ENCODE measurements at regions not wholly inside any gene's neighbourhood (a gene's known extent, or its start where the extent isn't known, plus 50 kb on each side); places are given as distances from the start of the nearest gene placed in this dataset.

DNA sequence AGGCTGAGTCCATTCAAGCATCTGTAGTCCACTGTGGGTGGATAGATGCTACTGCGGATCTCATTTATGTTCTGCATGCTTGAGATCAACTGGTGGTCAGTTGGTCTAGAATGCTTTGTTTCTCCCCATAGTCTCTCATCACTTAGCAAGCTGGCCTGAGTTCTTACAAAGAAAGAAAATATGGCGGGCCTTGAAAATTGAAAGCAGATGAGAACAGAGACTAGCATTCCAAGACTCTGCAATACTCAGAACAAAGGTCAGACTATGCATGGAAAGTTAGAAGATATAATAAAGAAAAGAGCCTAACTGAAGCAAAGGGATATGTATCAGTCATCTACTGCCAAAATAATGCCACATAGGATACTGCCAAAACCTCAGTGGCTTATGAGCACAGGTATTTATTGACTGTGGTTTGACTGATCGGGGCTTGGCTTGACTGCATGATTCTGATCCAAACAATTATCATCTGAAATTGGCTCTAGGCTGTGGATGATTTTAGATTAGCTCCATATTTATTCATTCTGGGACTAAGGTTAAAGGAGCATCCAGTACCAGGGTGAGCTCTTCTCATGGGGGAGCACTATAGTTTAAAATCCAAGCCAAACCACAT, 258.9 kb downstream of the TAF11L14 start:
- TF ChIP-seq, protein P1, sequence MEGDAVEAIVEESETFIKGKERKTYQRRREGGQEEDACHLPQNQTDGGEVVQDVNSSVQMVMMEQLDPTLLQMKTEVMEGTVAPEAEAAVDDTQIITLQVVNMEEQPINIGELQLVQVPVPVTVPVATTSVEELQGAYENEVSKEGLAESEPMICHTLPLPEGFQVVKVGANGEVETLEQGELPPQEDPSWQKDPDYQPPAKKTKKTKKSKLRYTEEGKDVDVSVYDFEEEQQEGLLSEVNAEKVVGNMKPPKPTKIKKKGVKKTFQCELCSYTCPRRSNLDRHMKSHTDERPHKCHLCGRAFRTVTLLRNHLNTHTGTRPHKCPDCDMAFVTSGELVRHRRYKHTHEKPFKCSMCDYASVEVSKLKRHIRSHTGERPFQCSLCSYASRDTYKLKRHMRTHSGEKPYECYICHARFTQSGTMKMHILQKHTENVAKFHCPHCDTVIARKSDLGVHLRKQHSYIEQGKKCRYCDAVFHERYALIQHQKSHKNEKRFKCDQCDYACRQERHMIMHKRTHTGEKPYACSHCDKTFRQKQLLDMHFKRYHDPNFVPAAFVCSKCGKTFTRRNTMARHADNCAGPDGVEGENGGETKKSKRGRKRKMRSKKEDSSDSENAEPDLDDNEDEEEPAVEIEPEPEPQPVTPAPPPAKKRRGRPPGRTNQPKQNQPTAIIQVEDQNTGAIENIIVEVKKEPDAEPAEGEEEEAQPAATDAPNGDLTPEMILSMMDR (IDR thresholded peaks at IDR 0.05; ENCODE audit: low read depth, low read length, poor library complexity, severe bottlenecking) = no peak
- no peak for TF ChIP-seq EZH2phosphoT487 (IDR thresholded peaks at IDR 0.05; ENCODE audit: borderline replicate concordance, low read length)
